HUES6 (cell line): ENCODE measurements at regions not wholly inside any gene's neighbourhood (a gene's known extent, or its start where the extent isn't known, plus 50 kb on each side); places are given as distances from the start of the nearest gene placed in this dataset.
"Not testable (repeated sequence)": the region's sequence is repeated elsewhere in the genome, so short reads cannot be mapped to it uniquely, and the experiment has no call there.

Source experiments
- H3K27ac ChIP-seq: 2 replicates; pipeline ENCODE4 v1.7.0; 2013; ENCODE audit warnings: low read depth, mild to moderate bottlenecking, low read length, inconsistent platforms
- H3K27me3 ChIP-seq: 2 replicates; pipeline ENCODE4 v1.6.1; 2013; ENCODE audit warnings: low read length; ENCODE audit not compliant: control insufficient read depth, insufficient read depth
- H3K36me3 ChIP-seq: 2 replicates; pipeline ENCODE4 v1.6.1; 2013; ENCODE audit warnings: low read length; ENCODE audit not compliant: control insufficient read depth, insufficient read depth
- H3K4me1 ChIP-seq: 2 replicates; pipeline ENCODE4 v1.6.1; 2013; ENCODE audit warnings: low read length; ENCODE audit not compliant: control insufficient read depth, insufficient read depth
- H3K4me3 ChIP-seq: 2 replicates; pipeline ENCODE4 v1.5.1; 2013; ENCODE audit warnings: low read depth, low read length
- H3K9ac ChIP-seq: one replicate; pipeline ENCODE4 v1.6.1; 2013; ENCODE audit warnings: mild to moderate bottlenecking, low read length
- H3K9me3 ChIP-seq: 2 replicates; pipeline ENCODE4 v1.6.1; 2013; ENCODE audit warnings: low read depth, low read length; ENCODE audit not compliant: control insufficient read depth, insufficient read depth

- H3K9me3 ChIP-seq, H3K4me3 ChIP-seq, H3K27me3 ChIP-seq, H3K9ac ChIP-seq, H3K27ac ChIP-seq, H3K4me1 ChIP-seq, H3K36me3 ChIP-seq: not testable (repeated sequence)
Measured at GRCh38 chr7:57676928-57677327, 227.0 kb downstream of the ZNF716 start.

- Histone ChIP-seq H3K9me3 (peaks cover 16% of the 10 kb centered on the region; the same call in 1 of the 2 replicates), H3K27ac (no peak overlapping the region), H3K4me1 (no peaks in the 10 kb centered on the region), H3K27me3 (no peaks in the 10 kb centered on the region), H3K4me3 (no peak overlapping the region), H3K9ac (no peak overlapping the region), H3K36me3 (no peaks in the 10 kb centered on the region)
Measured at GRCh38 chr7:57685418-57685817, 235.4 kb downstream of the ZNF716 start.
